ENCODE measurements at regions not wholly inside any gene's neighbourhood (a gene's known extent, or its start where the extent isn't known, plus 50 kb on each side); places are given as distances from the start of the nearest gene placed in this dataset.

DNA sequence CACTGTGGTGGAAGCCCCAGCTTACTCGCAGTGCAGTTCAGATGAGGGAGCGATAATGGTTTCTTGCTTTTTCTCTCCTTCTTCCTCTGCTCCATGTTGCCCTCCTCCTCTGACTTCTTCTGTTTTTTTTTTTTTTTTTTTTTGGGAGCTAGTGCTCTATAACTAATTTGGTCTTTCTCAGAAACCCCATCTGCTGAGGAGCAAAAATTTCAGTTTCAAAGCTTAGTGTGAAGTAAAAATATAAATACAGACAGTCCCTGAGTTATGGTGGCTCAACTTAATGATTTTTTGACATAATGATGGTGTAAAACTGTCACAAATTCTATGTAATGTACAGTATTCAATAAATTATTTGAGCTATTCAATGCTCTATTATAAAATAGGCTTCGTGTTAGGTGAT lies 120.7 kb downstream of the TBX19 start:
- Histone ChIP-seq H3K4me1 (ENCODE audit: control insufficient read depth in 1 of 2, low read depth in 2 of 2) (peaks cover 5 to 19% of the 10 kb centered on the region in 2 donors), H3K27me3 (replicated peaks; ENCODE audit: insufficient read depth) (no peaks in the 10 kb centered on the region), H3K9me3 (no peaks in the 10 kb centered on the region), H3K27ac (no peak overlapping the region), H3K4me3 (no peak overlapping the region), H3K36me3 (no peaks in the 10 kb centered on the region)
- DNase-seq (ENCODE audit: low spot score) (no peak), ATAC-seq (ENCODE audit: insufficient number of reproducible peaks, low FRiP score, low read depth) (no peak)
- TF ChIP-seq CTCF (IDR thresholded peaks at IDR 0.05): no peak

GRCh38 chr1:168400139-168400538 lies 119.5 kb downstream of the TBX19 start:
- TF ChIP-seq CTCF (IDR thresholded peaks at IDR 0.05): no peak
- H3K4me1 ChIP-seq (ENCODE audit: control insufficient read depth in 1 of 2, low read depth in 2 of 2): peaks cover 0 to 8% of the 10 kb centered on the region in 2 donors

DNA sequence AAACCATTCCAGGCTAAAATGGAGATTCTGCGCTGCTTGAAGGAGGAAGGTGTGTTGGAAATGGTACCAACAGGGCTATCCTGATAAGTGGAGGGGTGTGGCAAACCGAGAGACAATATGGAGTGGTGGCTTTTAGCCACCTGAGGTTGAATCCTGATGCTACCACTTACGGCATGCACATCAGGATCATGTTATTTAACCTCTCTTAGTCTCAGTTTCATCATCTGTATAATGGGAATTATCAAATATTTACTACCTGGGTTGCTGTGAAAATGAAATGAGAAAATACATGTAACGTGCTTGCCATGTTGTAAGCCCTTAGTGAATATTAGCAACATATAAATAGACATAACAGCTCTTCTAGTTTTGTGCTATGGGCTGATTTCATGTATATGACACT lies 117.1 kb downstream of the TBX19 start:
- no peak for TF ChIP-seq CTCF (IDR thresholded peaks at IDR 0.05)
- no peak for DNase-seq (ENCODE audit: low spot score)
- H3K27ac ChIP-seq: no peak overlapping the region
- H3K9me3 ChIP-seq: no peaks in the 10 kb centered on the region
- no peaks in the 10 kb centered on the region for H3K27me3 ChIP-seq (replicated peaks; ENCODE audit: insufficient read depth)
- H3K36me3 ChIP-seq: no peaks in the 10 kb centered on the region
- no peak for ATAC-seq (ENCODE audit: insufficient number of reproducible peaks, low FRiP score, low read depth)
- peaks cover 0 to 8% of the 10 kb centered on the region in 2 donors for H3K4me1 ChIP-seq (ENCODE audit: control insufficient read depth in 1 of 2, low read depth in 2 of 2)
- H3K4me3 ChIP-seq: no peak overlapping the region

More at GRCh38 chr1:168400139-168400538, 119.5 kb downstream of the TBX19 start:
- Histone ChIP-seq H3K9me3 (no peaks in the 10 kb centered on the region), H3K4me3 (no peak overlapping the region), H3K27me3 (replicated peaks; ENCODE audit: insufficient read depth) (no peaks in the 10 kb centered on the region), H3K36me3 (no peaks in the 10 kb centered on the region), H3K27ac (no peak overlapping the region)
- no peak for DNase-seq (ENCODE audit: low spot score)
- no peak for ATAC-seq (ENCODE audit: insufficient number of reproducible peaks, low FRiP score, low read depth)

GRCh38 chr1:168396940-168397684 lies 116.4 kb downstream of the TBX19 start:
- TF ChIP-seq CTCF (IDR thresholded peaks at IDR 0.05): no peak
- DNase-seq (ENCODE audit: low spot score) (no peak), ATAC-seq (ENCODE audit: insufficient number of reproducible peaks, low FRiP score, low read depth) (no peak)
- H3K4me3 ChIP-seq: no peak overlapping the region
- H3K9me3 ChIP-seq: no peaks in the 10 kb centered on the region
- no peak overlapping the region for H3K27ac ChIP-seq
- no peaks in the 10 kb centered on the region for H3K27me3 ChIP-seq (replicated peaks; ENCODE audit: insufficient read depth)
- H3K36me3 ChIP-seq: no peaks in the 10 kb centered on the region
- H3K4me1 ChIP-seq (ENCODE audit: control insufficient read depth in 1 of 2, low read depth in 2 of 2): peaks cover 0 to 8% of the 10 kb centered on the region in 2 donors

DNA sequence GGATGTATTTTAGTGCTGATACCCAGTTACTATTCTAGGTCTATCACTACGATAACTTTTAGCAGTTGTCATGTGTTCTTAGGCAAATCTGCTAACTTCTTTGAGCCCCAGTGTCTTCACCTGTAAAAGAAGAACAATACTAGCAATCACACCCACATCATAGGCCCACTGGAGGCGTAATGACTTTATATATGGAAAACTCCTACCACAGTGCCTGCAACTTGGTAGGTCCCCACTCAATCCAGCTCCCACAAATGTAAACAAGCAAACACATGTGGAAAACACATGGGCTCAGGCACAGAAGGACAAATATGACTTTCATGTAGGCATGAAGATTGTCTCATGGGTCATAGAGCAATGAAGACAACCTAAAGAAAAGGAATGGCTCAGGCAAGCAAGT lies 115.8 kb downstream of the TBX19 start:
- Histone ChIP-seq H3K27ac (no peak overlapping the region), H3K4me1 (ENCODE audit: control insufficient read depth in 1 of 2, low read depth in 2 of 2) (peaks cover 0 to 8% of the 10 kb centered on the region in 2 donors), H3K4me3 (no peak overlapping the region), H3K9me3 (no peaks in the 10 kb centered on the region), H3K36me3 (no peaks in the 10 kb centered on the region), H3K27me3 (replicated peaks; ENCODE audit: insufficient read depth) (no peaks in the 10 kb centered on the region)
- DNase-seq (ENCODE audit: low spot score): no peak
- no peak for ATAC-seq (ENCODE audit: insufficient number of reproducible peaks, low FRiP score, low read depth)
- no peak for TF ChIP-seq CTCF (IDR thresholded peaks at IDR 0.05)
